ENCODE measurements at regions not wholly inside any gene's neighbourhood (a gene's known extent, or its start where the extent isn't known, plus 50 kb on each side); places are given as distances from the start of the nearest gene placed in this dataset.

DNA sequence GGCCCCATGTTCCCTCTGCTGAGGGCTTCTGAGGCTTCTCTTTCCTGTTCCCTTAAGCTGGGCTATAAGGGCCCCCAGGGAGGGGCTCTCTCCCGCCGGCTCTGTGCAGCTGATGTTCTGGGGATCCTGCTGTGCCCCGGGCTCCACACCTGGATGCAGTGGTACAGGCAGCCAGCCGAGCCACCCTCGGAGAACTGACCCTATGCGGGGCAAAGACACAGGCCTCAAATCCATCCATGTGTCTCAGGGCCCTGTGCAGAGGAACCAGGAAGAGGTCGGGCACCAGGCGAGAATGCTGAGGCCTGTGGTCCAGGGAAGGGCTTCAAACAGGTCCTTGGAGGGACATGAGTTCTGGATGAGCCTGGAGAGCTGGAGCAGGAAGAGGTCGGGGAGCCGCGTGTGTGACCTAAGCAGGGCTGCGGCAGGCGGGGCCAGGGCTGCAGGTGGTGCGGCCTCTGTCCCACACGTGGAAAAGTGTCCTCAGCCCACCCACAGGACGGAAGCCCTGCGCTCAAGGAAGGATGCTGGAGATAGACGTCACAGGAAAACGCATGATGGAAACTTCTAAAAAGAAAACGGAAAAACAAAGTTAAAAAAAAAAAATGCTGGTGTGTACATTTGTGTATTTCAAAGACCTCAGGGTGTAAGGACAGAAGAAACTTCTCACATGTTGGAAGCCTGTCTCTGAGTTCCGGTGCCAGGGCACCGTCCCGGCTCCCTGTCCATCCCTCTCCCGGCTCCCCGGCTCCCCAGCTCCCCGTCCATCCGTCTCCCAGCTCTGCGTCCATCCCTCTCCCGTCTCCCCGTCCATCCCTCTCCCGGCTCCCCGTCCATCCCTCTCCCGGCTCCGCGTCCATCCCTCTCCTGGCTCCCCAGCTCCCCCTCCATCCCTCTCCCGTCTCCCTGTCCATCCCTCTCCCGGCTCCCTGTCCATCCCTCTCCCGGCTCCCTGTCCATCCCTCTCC, 1149.2 kb downstream of the BRD1 start:
- no peaks in the 10 kb centered on the region for H3K27me3 ChIP-seq (ENCODE audit: control insufficient read depth, insufficient read depth, low read length)
- Mint-ChIP-seq H3K27ac (no peak overlapping the region), H3K36me3 (no peaks in the 10 kb centered on the region), H3K27me3 (ENCODE audit: low read depth in 2 of 2) (no peaks in the 10 kb centered on the region), H3K9me3 (no peaks in the 10 kb centered on the region), H3K4me1 (no peaks in the 10 kb centered on the region), H3K4me3 (no peak overlapping the region)
- ATAC-seq, result no peak
- TF ChIP-seq CTCF (IDR thresholded peaks at IDR 0.05), result no peak
- H3K4me3 ChIP-seq (ENCODE audit: low read length), result no peak overlapping the region
- H3K27ac ChIP-seq (ENCODE audit: low read length), result no peak overlapping the region
- H3K36me3 ChIP-seq (ENCODE audit: control insufficient read depth, insufficient read depth, low read length), result no peaks in the 10 kb centered on the region
- no peaks in the 10 kb centered on the region for H3K4me1 ChIP-seq (ENCODE audit: control insufficient read depth, insufficient read depth, low read length)
- 84% methylated on average over 38 of the region's 38 CpGs for WGBS (ENCODE audit: insufficient coverage)
- DNase-seq, result no peak
- intact Hi-C loops (cut with micrococcal nuclease), result no loop called here
- H3K9me3 ChIP-seq (ENCODE audit: control insufficient read depth, insufficient read depth, low read length), result no peaks in the 10 kb centered on the region

DNA sequence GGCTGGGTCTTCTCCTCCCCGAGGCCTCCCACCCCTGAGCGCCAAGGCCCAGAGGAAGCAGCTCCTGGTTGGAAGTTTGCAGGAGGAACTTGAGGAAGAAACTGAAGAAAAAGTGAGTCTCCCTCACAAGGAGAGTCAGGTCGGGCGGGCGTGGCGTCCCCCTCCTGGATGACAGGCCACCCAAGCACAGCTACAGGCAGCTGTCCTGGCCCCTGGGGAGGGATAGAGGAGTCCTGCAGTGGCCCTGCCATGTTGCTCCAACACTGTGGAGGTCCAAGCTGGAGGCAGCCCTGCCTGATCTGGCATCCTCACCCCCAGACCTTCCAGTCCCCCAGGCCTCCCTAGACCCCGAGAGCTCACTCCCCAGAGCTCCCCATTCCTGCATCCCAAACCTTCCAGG, 1150.1 kb downstream of the BRD1 start:
- H3K4me1 ChIP-seq (ENCODE audit: control insufficient read depth, insufficient read depth, low read length), result no peaks in the 10 kb centered on the region
- no peaks in the 10 kb centered on the region for H3K9me3 Mint-ChIP-seq
- H3K9me3 ChIP-seq (ENCODE audit: control insufficient read depth, insufficient read depth, low read length), result no peaks in the 10 kb centered on the region
- H3K27me3 Mint-ChIP-seq (ENCODE audit: low read depth in 2 of 2), result no peaks in the 10 kb centered on the region
- H3K27ac ChIP-seq (ENCODE audit: low read length), result no peak overlapping the region
- no peak for ATAC-seq
- H3K4me3 Mint-ChIP-seq, result no peak overlapping the region
- no peak overlapping the region for H3K4me3 ChIP-seq (ENCODE audit: low read length)
- H3K36me3 Mint-ChIP-seq, result no peaks in the 10 kb centered on the region
- no peaks in the 10 kb centered on the region for H3K27me3 ChIP-seq (ENCODE audit: control insufficient read depth, insufficient read depth, low read length)
- no peaks in the 10 kb centered on the region for H3K36me3 ChIP-seq (ENCODE audit: control insufficient read depth, insufficient read depth, low read length)
- intact Hi-C loops (cut with micrococcal nuclease), result no loop called here
- TF ChIP-seq CTCF (IDR thresholded peaks at IDR 0.05), result no peak
- no peak for DNase-seq
- H3K4me1 Mint-ChIP-seq, result no peaks in the 10 kb centered on the region
- WGBS (ENCODE audit: insufficient coverage), result 80% methylated on average over 7 of the region's 7 CpGs
- H3K27ac Mint-ChIP-seq, result no peak overlapping the region

- H3K9me3 ChIP-seq (ENCODE audit: control insufficient read depth, insufficient read depth, low read length), result no peaks in the 10 kb centered on the region
- Mint-ChIP-seq H3K27ac (no peak overlapping the region), H3K9me3 (no peaks in the 10 kb centered on the region), H3K4me1 (no peaks in the 10 kb centered on the region), H3K4me3 (no peak overlapping the region), H3K27me3 (ENCODE audit: low read depth in 2 of 2) (no peaks in the 10 kb centered on the region), H3K36me3 (no peaks in the 10 kb centered on the region)
- no peak for TF ChIP-seq CTCF (IDR thresholded peaks at IDR 0.05)
- no peak for ATAC-seq
- DNase-seq, result no peak
- no peaks in the 10 kb centered on the region for H3K4me1 ChIP-seq (ENCODE audit: control insufficient read depth, insufficient read depth, low read length)
- no peak overlapping the region for H3K4me3 ChIP-seq (ENCODE audit: low read length)
- no peak overlapping the region for H3K27ac ChIP-seq (ENCODE audit: low read length)
- H3K36me3 ChIP-seq (ENCODE audit: control insufficient read depth, insufficient read depth, low read length), result no peaks in the 10 kb centered on the region
- 88% methylated on average over 17 of the region's 17 CpGs for WGBS (ENCODE audit: insufficient coverage)
- no peaks in the 10 kb centered on the region for H3K27me3 ChIP-seq (ENCODE audit: control insufficient read depth, insufficient read depth, low read length)
- intact Hi-C loops (cut with micrococcal nuclease), result no loop called here
These were observed 1150.5 kb downstream of the BRD1 start for GRCh38 chr22:48677168-48677520.
